Activated naive CD4-positive, alpha-beta T cell treated with anti-CD3 and anti-CD28 coated beads, Interleukin-2, amount 50 U/mL, for 24 hours (primary cell): ENCODE measurements at regions not wholly inside any gene's neighbourhood (a gene's known extent, or its start where the extent isn't known, plus 50 kb on each side); places are given as distances from the start of the nearest gene placed in this dataset.
"Not testable (repeated sequence)": the region's sequence is repeated elsewhere in the genome, so short reads cannot be mapped to it uniquely, and the experiment has no call there.

Experiments used
- H3K27ac Mint-ChIP-seq: one replicate; pipeline ENCODE4 v1.8.0; 2021; ENCODE audit warnings: mild to moderate bottlenecking, mixed read lengths
- H3K27me3 Mint-ChIP-seq: one replicate; pipeline ENCODE4 v1.8.0; 2021; ENCODE audit warnings: mixed read lengths
- H3K36me3 Mint-ChIP-seq: one replicate; pipeline ENCODE4 v1.8.0; 2021; ENCODE audit warnings: mixed read lengths
- H3K4me1 Mint-ChIP-seq: one replicate; pipeline ENCODE4 v1.8.0; 2021; ENCODE audit warnings: mixed read lengths
- H3K4me3 Mint-ChIP-seq: one replicate; pipeline ENCODE4 v1.8.0; 2021; ENCODE audit warnings: mild to moderate bottlenecking, mixed read lengths
- H3K9me3 Mint-ChIP-seq: one replicate; pipeline ENCODE4 v1.8.0; 2021; ENCODE audit warnings: mixed read lengths

DNA sequence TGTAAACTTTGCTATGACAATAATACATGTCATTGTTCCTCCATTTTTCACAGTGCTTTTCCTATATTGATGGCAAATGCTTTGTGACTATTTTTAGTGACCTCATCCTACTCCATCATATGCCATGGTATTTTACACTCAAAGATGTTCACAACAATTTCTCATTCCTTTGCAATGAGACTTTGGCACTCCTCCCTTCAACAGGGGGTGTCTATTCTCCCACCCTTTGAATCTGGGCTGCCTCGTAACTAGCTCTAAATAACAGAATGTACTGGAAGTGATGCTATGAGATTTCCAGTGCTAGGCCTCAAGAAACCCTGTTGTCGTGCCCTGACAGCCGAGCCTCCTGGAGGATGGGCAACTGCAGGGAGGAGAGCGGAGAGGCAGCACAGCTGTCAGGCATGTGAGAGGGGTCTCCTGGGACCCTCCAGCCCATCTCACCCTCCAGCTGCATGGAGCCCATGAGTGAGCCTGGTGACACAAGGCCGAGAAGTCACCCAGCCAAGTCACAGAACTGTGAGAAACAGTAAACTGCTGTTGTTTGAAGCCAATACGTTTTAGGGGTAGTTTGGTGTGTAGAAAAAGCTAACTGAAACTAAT lies 103.1 kb upstream of the APCDD1 start:
- Mint-ChIP-seq H3K4me1 (no peaks in the 10 kb centered on the region), H3K4me3 (no peak overlapping the region), H3K27ac (no peak overlapping the region), H3K9me3 (peaks cover 12% of the 10 kb centered on the region), H3K27me3 (peaks cover 2% of the 10 kb centered on the region), H3K36me3 (no peaks in the 10 kb centered on the region)

DNA sequence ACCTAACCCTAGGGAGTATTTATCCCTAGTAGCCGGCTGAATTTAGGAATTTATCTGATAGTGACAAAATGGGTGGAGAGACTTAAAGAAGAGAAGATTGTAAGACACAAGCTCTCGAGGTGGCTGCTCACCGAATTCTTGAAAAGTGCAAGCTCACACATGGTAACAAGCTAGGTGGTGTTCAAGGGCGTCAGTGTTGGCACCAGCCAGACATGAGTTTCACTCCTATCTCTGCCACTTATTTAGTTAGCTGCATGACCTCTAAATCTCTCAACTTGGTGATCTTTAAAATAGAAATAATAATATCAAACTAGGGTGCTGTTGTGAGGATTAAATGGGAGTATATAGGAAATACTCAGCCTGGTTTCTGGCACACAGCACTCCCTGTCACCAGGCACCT lies 102.6 kb upstream of the APCDD1 start:
- H3K27me3 Mint-ChIP-seq, result peaks cover 2% of the 10 kb centered on the region
- no peak overlapping the region for H3K4me3 Mint-ChIP-seq
- H3K27ac Mint-ChIP-seq, result no peak overlapping the region
- H3K9me3 Mint-ChIP-seq, result peaks cover 13% of the 10 kb centered on the region
- H3K4me1 Mint-ChIP-seq, result no peaks in the 10 kb centered on the region
- H3K36me3 Mint-ChIP-seq, result no peaks in the 10 kb centered on the region

- peaks cover 13% of the 10 kb centered on the region for H3K9me3 Mint-ChIP-seq
- peaks cover 2% of the 10 kb centered on the region for H3K27me3 Mint-ChIP-seq
- no peak overlapping the region for H3K4me3 Mint-ChIP-seq
- no peak overlapping the region for H3K27ac Mint-ChIP-seq
- H3K36me3 Mint-ChIP-seq, result no peaks in the 10 kb centered on the region
- no peaks in the 10 kb centered on the region for H3K4me1 Mint-ChIP-seq
These were observed 101.8 kb upstream of the APCDD1 start for GRCh38 chr18:10352671-10353070.

DNA sequence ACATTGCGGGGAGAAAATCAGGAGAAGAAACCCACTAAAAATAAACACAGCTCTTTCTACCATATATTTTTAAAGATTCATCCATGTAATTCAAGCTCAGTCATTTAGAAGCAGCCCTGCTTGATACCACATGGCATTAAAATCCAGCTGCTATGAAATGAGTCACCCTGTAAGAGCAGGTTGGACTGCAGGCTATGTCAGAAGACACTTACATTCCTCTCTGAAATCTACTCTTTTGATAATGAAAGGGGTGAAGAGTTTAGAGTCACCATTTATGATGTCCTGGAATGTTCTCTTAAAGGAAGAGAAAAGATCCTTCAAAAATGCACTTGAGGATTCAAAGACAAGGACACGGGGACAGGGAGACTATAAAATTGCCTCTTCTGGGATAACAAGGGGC lies 100.6 kb upstream of the APCDD1 start:
- Mint-ChIP-seq H3K36me3 (no peaks in the 10 kb centered on the region), H3K27me3 (peaks cover 2% of the 10 kb centered on the region), H3K4me3 (no peak overlapping the region), H3K9me3 (peaks cover 13% of the 10 kb centered on the region), H3K27ac (no peak overlapping the region), H3K4me1 (no peaks in the 10 kb centered on the region)

GRCh38 chr18:10354241-10354811 lies 100.1 kb upstream of the APCDD1 start:
- H3K27me3 Mint-ChIP-seq, result peaks cover 2% of the 10 kb centered on the region
- H3K4me3 Mint-ChIP-seq, result no peak overlapping the region
- no peaks in the 10 kb centered on the region for H3K4me1 Mint-ChIP-seq
- no peaks in the 10 kb centered on the region for H3K36me3 Mint-ChIP-seq
- H3K27ac Mint-ChIP-seq, result no peak overlapping the region
- peaks cover 13% of the 10 kb centered on the region for H3K9me3 Mint-ChIP-seq

DNA sequence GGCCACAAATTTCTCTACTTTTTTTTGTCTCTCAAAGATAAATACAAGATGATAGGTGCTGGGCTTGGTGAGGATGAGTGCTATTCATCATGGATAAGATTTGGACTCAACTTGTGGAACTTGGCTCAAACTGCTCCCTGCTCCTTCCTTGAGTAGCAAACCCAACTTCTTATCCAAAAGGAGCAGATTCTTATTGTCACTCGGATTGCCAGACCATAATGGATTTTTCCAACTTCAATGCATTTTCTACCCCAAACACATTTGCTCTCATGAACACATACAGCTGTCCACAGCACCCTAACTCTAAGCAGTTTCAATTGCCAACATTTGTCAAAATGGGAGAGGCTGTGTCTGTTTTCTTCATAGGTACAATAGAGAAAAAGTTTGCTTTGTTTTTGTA lies 99.5 kb upstream of the APCDD1 start:
- Mint-ChIP-seq H3K27me3 (peaks cover 2% of the 10 kb centered on the region), H3K9me3 (peaks cover 13% of the 10 kb centered on the region), H3K27ac (no peak overlapping the region), H3K4me1 (no peaks in the 10 kb centered on the region), H3K36me3 (no peaks in the 10 kb centered on the region), H3K4me3 (no peak overlapping the region)

DNA sequence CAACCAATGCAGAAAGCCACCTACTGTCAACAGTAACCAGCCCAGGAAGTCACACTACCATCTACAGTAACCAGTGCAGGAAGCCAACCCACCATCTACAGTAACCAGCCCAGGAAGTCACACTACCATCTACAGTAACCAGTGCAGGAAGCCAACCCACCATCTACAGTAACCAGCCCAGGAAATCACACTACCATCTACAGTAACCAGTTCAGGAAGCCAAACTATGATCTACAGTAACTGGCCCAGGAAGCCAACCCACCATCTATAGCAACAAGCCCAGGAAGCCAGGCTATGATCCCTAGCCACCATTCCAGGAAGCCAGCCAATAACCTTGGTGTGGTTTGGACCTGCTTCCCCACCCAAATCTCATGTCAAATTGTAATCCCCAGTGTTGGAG lies 97.4 kb upstream of the APCDD1 start:
- not testable (repeated sequence) for H3K4me1 Mint-ChIP-seq, H3K27ac Mint-ChIP-seq, H3K27me3 Mint-ChIP-seq, H3K36me3 Mint-ChIP-seq, H3K4me3 Mint-ChIP-seq
- peaks cover 13% of the 10 kb centered on the region for H3K9me3 Mint-ChIP-seq

- Mint-ChIP-seq H3K9me3 (no peaks in the 10 kb centered on the region), H3K27me3 (no peaks in the 10 kb centered on the region), H3K4me1 (no peaks in the 10 kb centered on the region), H3K4me3 (no peak overlapping the region), H3K27ac (no peak overlapping the region), H3K36me3 (no peaks in the 10 kb centered on the region)
These were observed 92.8 kb upstream of the APCDD1 start for GRCh38 chr18:10361660-10362059.

DNA sequence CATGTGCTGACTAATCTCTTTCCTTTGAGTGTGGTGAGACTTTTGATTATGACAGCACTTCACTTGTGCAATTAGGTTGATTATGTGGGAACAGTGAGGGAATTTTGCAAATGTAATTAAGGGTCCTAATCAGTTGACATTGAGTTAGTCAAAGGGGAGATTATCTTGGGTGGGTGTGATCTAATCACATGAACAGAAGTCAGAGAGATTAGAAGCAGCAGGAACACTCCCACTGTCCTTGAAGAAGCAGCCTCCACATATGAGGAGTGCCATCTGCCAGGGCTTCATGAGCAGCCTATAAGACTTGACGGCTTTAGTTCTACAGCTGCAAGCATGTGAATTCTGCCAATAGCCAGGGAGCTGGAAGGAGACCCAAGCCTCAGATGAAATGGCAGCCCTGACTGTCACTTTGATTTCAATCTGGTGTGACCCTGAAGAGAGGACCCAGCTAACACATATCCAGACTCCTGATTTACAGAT lies 89.4 kb upstream of the APCDD1 start:
- Mint-ChIP-seq H3K27ac (no peak overlapping the region), H3K4me1 (no peaks in the 10 kb centered on the region), H3K27me3 (no peaks in the 10 kb centered on the region), H3K36me3 (no peaks in the 10 kb centered on the region), H3K9me3 (no peaks in the 10 kb centered on the region), H3K4me3 (no peak overlapping the region)

- Mint-ChIP-seq H3K9me3 (no peaks in the 10 kb centered on the region), H3K36me3 (no peaks in the 10 kb centered on the region), H3K4me1 (no peaks in the 10 kb centered on the region), H3K4me3 (no peak overlapping the region), H3K27ac (no peak overlapping the region), H3K27me3 (no peaks in the 10 kb centered on the region)
These were observed 88.5 kb upstream of the APCDD1 start for GRCh38 chr18:10365901-10366300.

DNA sequence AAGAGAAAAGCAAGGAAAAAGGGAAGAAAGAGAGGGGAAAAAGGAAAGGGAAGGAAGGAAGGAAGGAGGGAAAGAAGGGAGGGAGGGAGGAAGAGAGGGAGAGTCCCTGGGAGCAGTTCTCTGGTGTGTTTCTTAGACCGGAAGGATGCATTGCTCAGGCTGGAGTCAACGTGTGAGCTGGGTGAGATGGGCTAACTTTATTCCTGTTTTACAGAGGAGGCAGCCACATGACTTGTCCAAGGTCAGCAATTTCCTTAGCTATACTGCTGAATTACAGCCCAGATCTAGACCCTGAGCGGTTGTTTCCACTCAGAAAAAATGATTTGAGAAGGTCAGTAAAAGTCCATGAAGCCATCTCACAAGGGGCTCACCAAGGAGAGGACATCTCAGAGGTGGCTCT lies 86.6 kb upstream of the APCDD1 start:
- Mint-ChIP-seq H3K4me1 (no peaks in the 10 kb centered on the region), H3K4me3 (no peak overlapping the region), H3K36me3 (no peaks in the 10 kb centered on the region)

GRCh38 chr18:10368456-10369453 lies 85.7 kb upstream of the APCDD1 start:
- no peaks in the 10 kb centered on the region for H3K27me3 Mint-ChIP-seq
- no peaks in the 10 kb centered on the region for H3K4me1 Mint-ChIP-seq
- H3K36me3 Mint-ChIP-seq, result no peaks in the 10 kb centered on the region
- H3K9me3 Mint-ChIP-seq, result no peaks in the 10 kb centered on the region
- no peak overlapping the region for H3K4me3 Mint-ChIP-seq
- H3K27ac Mint-ChIP-seq, result no peak overlapping the region

More for the DNA sequence above, 86.6 kb upstream of the APCDD1 start:
- Mint-ChIP-seq H3K27ac (no peak overlapping the region), H3K9me3 (no peaks in the 10 kb centered on the region), H3K27me3 (no peaks in the 10 kb centered on the region)

- Mint-ChIP-seq H3K27ac (no peak overlapping the region), H3K4me3 (no peak overlapping the region), H3K27me3 (no peaks in the 10 kb centered on the region), H3K9me3 (no peaks in the 10 kb centered on the region), H3K36me3 (no peaks in the 10 kb centered on the region), H3K4me1 (no peaks in the 10 kb centered on the region)
These were observed 83.7 kb upstream of the APCDD1 start for GRCh38 chr18:10370716-10371115.

DNA sequence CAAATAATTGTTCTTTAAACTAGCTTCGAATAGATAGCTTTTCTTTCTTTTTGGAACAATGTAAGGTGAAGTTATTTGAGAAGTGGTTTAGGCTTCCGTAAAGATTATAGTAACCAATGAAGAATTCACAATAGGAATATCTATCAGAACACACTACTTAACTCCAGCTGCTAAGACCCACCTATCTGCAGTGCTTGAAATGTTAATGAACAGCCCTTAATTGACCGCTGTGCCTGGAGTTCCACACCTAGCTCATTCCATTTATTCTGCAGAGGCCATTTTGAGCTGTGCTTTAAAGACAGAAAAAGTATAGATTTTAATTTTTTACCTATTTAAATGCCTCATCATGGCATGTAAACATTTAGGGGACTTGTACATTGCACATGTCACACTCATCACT lies 83.3 kb upstream of the APCDD1 start:
- no peaks in the 10 kb centered on the region for H3K27me3 Mint-ChIP-seq
- no peaks in the 10 kb centered on the region for H3K4me1 Mint-ChIP-seq
- H3K4me3 Mint-ChIP-seq, result no peak overlapping the region
- no peaks in the 10 kb centered on the region for H3K36me3 Mint-ChIP-seq
- H3K9me3 Mint-ChIP-seq, result no peaks in the 10 kb centered on the region
- H3K27ac Mint-ChIP-seq, result no peak overlapping the region

DNA sequence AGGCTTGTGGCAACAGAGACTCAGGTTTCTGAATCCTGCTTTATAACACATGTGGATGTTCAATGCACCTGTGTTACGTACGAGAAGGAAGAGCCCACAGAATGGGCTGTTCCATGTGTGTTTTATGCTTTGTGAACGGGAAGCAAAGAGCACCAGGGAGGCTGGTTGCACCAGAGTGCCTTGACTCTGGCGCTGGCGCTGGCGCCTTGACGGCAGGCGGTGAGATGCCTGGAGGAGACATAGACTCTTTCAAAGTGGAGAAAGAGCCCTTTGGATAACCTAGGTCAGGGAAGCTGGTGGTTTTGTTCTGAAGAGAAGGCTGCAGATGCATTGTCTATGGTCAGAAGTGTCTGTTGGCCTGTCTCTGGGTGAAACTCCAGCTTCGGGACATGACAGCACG lies 80.2 kb upstream of the APCDD1 start:
- H3K27me3 Mint-ChIP-seq, result no peaks in the 10 kb centered on the region
- no peak overlapping the region for H3K4me3 Mint-ChIP-seq
- H3K36me3 Mint-ChIP-seq, result no peaks in the 10 kb centered on the region
- no peak overlapping the region for H3K27ac Mint-ChIP-seq
- H3K9me3 Mint-ChIP-seq, result no peaks in the 10 kb centered on the region
- H3K4me1 Mint-ChIP-seq, result no peaks in the 10 kb centered on the region
